Fibroblast of pulmonary artery (primary cell): ENCODE measurements at regions not wholly inside any gene's neighbourhood (a gene's known extent, or its start where the extent isn't known, plus 50 kb on each side); places are given as distances from the start of the nearest gene placed in this dataset.
A peak's percentile ranks its signal among the peaks of the same experiment; 100 is the strongest.

Source experiments
- DNase-seq: peaks from one replicate; pipeline ENCODE4 v3.0.0-alpha.2; 2010; ENCODE audit warnings: low read depth
- H3K4me3 ChIP-seq: replicated peaks from 2 replicates; pipeline ENCODE4 v1.5.1; 2011; ENCODE audit warnings: low read depth, mild to moderate bottlenecking, control low read depth, low read length, moderate library complexity
- TF ChIP-seq, protein P1 (sequence below): IDR thresholded peaks from 2 replicates; pipeline ENCODE4 v1.5.1; 2011; ENCODE audit warnings: mild to moderate bottlenecking, control low read depth, low read length, inconsistent platforms; ENCODE audit errors: missing control alignments

DNA sequence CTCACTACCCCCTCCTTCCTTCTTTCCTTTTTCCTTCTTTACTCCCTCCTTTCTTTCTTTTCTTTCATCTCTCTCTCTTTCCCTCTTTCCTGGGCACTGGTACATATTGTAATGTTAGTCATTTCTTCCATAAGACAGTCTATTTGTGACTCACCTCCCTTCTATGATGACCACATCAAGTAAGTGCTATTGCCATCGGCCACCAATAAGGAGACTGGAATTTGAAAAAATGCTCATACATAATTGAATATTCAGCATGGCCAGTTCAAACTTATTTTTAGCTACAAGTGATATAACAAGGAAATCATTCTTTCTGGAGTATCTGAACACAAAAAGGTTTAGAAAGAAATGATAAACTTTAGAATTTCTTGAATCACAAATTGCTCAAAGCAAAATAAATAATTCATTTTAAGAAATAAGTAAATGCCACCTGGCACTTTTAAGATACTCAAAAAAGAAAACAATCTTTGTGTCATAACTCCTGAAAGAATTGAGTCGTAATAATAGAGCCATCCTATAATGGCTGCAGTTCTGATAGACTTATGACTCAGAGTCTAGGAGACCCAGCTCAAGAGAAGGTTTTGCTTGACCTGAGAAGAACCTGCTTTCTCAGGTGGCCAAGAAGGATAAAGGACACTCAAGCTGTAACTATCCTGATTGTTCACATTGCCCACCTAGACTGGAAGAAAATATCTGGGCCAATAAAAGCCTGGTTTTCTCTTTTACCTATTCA is 51.6 kb upstream of the CCBE1 start:
- TF ChIP-seq, protein P1, sequence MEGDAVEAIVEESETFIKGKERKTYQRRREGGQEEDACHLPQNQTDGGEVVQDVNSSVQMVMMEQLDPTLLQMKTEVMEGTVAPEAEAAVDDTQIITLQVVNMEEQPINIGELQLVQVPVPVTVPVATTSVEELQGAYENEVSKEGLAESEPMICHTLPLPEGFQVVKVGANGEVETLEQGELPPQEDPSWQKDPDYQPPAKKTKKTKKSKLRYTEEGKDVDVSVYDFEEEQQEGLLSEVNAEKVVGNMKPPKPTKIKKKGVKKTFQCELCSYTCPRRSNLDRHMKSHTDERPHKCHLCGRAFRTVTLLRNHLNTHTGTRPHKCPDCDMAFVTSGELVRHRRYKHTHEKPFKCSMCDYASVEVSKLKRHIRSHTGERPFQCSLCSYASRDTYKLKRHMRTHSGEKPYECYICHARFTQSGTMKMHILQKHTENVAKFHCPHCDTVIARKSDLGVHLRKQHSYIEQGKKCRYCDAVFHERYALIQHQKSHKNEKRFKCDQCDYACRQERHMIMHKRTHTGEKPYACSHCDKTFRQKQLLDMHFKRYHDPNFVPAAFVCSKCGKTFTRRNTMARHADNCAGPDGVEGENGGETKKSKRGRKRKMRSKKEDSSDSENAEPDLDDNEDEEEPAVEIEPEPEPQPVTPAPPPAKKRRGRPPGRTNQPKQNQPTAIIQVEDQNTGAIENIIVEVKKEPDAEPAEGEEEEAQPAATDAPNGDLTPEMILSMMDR: no peak
- DNase-seq: peak; percentile 76

More for the DNA sequence above, 51.6 kb upstream of the CCBE1 start:
- no peak overlapping the region for H3K4me3 ChIP-seq
